ENCODE measurements at regions not wholly inside any gene's neighbourhood (a gene's known extent, or its start where the extent isn't known, plus 50 kb on each side); places are given as distances from the start of the nearest gene placed in this dataset.

DNA sequence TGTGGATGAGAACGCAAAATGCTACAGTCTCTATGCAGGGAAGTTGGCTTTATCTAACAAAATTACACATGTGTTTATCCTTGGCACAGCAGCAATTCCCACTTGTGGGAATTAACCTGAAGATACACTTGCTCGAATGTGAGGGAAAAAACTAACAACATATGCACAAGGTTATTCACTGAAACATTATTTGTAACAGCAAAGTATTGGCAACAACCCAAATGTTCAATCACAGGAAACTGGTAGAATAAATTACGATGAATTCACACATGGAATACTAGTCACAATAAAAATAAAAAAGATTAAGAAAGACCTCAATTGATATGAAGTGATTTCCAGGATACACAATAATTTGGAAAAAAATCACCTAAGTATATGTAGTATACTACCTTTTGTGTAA is 68.1 kb upstream of the OGFRL1 start:
- no peak for TF ChIP-seq POLR2A (IDR thresholded peaks at IDR 0.05)
- TF ChIP-seq CTCF (IDR thresholded peaks at IDR 0.05): no peak
- TF ChIP-seq EP300 (IDR thresholded peaks at IDR 0.05; ENCODE audit: low read depth): no peak
- no peak for TF ChIP-seq POLR2AphosphoS5 (IDR thresholded peaks at IDR 0.05)

All from transverse colon (tissue), 4 donors.